GM10266 (cell line): ENCODE measurements at regions not wholly inside any gene's neighbourhood (a gene's known extent, or its start where the extent isn't known, plus 50 kb on each side); places are given as distances from the start of the nearest gene placed in this dataset.

Experiments used
- DNase-seq: peaks from one replicate; pipeline ENCODE4 v3.0.0; 2012; ENCODE audit errors: extremely low spot score
- TF ChIP-seq, protein P1 (sequence below): IDR thresholded peaks from 2 replicates; pipeline ENCODE4 v1.5.1; 2012; ENCODE audit warnings: mild to moderate bottlenecking, low read depth; ENCODE audit not compliant: control insufficient read depth, insufficient read depth; ENCODE audit errors: missing control alignments

DNA sequence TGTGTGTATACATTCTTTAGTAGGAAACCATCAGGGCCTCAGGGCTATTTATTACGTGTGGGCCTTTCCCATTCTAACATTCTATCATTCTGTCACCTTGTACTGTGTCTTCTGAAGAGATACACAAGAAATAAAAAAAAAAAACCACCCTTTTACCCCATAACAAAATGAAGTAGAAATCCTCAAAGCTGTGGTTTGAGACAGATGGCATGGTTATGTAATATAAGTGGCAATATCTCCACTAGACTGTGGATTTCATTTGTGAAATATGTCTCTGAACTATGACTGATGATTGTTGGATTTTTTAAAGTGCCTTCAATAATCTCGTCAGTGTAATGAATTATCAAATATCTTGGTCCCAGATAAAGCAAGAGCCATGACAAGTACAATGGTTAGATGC, 150.0 kb upstream of the BLID start:
- TF ChIP-seq, protein P1, sequence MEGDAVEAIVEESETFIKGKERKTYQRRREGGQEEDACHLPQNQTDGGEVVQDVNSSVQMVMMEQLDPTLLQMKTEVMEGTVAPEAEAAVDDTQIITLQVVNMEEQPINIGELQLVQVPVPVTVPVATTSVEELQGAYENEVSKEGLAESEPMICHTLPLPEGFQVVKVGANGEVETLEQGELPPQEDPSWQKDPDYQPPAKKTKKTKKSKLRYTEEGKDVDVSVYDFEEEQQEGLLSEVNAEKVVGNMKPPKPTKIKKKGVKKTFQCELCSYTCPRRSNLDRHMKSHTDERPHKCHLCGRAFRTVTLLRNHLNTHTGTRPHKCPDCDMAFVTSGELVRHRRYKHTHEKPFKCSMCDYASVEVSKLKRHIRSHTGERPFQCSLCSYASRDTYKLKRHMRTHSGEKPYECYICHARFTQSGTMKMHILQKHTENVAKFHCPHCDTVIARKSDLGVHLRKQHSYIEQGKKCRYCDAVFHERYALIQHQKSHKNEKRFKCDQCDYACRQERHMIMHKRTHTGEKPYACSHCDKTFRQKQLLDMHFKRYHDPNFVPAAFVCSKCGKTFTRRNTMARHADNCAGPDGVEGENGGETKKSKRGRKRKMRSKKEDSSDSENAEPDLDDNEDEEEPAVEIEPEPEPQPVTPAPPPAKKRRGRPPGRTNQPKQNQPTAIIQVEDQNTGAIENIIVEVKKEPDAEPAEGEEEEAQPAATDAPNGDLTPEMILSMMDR: no peak
- DNase-seq: no peak

DNA sequence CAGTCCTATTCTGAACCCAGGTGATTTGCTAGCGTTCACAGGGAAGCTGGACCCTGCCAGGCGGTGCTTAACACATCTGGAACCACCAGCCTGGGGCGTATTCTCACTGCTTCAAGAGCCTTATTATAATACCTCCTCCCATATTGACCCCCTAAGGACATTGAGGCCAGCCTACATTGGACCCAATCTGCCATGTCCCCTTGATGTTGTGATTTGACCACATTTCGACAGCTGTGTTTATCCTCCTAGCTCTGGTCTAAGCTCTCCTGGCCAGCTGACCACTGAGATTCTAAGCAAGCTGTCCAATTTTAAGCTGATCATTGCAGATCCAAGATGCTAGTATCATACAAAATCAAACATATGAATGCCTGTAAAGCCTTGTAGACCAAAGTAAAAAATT, 148.1 kb upstream of the BLID start:
- no peak for DNase-seq
- TF ChIP-seq, protein P1: no peak

DNA sequence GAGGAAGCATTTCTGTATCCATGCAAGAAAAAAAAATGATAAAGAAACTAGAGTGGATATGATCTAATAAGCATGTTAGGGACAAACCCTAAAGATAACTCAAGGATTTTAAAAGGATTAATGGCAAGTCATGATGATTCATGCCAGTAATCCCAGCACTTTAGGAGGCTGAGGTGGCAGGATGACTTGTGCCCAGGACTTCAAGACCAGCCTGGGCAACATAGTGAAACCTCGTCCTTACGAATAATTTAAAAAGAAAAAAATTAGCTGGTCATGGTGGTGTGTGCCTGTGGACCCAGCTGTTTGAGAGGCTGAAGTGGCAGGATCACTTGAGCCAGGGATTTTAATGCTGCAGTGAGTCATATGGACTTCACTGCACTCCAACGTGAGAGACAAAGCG, 145.5 kb upstream of the BLID start:
- TF ChIP-seq, protein P1: no peak
- DNase-seq: no peak

DNA sequence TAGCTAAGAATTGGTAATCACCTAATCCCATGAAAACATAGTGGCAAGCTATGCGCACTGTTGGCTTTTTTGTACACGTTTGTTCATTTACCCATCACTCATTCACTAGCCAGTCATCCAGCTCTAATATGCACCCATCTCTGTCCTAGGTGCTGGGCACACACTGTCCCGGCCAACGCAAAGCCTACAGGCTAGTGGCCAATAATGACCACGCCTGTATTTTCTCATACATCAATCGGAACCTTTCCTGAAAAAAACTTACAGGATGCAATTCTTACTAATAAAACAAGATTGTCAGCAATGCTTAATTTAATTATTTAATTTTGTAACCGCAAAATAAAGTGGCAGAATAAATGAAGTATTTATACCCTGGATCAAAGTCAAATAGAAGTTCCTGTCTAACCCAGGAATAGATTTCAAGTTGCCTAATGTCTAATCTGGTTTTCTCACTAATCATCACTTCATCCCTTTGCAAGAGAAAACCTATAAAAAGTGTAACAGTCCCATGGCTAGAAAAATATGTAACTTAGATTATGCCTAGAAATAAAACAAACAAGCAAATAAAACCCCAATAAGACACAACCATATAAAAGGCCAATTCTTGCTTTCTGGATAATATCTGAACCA, 143.3 kb upstream of the BLID start:
- DNase-seq: no peak
- TF ChIP-seq, protein P1: no peak

DNA sequence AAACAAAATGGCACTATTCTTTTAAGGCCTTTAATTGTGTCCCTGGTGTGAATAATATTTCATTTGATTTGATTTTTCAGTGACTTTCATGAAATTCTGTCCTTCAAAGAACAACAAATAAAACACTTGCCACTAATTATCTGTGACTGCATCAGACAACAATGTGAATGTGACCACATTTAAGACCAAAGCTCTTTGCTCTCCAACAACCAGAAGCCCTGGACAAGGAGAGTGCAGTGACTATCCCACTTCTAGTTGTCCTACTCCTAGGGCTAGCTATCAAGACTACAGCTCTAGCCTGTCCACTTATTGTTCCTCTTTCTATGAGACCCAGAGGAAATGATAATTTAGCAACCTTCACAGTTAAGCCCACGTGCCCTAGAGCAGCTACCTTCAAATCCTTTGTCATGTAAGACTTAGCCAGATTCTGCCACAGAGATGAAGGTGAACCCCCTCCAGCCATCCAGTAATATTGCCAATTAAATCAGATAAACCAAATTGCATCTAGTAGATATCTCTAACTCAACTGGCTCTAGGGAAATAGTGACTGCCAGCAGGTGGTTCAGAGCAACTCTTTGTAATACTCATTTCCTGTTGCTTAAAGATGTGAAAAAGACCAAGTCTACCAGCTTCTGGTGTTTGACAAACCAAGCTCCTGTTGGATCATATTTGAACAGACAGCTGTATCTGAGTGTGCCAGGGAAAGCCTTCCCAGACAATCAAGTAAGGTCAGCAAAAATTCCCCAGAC, 142.6 kb upstream of the BLID start:
- TF ChIP-seq, protein P1: no peak
- DNase-seq: no peak

DNA sequence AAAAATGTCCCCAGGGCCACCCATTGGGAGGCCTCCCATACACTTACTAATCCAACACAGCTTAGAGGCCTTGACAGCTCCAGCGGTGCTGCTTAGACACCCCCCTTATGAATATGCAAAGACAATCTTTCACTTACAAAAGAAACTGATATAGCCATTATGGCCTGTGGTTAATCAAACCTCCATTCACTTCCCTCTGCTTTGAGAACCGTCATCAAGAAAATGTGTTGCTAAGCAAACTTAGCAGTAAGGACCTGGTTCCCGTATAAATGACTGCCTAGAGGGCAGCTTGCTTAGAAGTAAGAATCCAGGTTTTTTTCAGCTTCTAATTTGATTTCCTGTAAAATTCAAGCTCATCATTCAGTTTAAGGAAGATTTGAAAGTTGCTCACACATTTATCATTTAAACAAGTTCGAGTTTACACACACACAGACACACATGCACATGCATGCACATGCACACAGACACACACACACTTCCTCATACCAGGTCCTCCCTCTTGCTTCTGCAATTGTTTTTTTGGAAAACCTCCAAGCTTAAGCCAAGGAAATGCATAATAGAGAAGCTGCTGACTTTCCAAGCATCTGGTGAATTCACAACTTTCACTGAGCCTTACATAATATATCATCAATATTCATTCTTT, 137.7 kb upstream of the BLID start:
- TF ChIP-seq, protein P1: no peak
- no peak for DNase-seq

DNA sequence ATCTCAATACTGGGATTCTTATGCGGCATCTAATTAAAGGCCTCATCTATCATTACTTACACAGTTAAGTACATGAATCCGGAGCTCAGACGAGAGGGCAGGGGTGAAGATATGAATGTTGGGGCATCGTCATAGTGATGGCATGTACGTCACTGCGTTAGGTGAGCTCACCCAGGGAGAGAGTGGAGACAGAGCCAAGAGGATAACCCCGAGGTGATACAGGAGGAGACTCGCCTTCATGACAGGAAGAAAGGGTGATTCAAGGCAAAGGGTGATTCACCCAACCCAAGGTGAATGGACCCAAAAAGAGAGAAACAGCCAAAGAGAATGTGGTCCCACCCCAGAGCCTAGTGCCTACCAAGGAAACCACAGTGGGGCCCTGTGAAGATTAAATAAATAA, 132.9 kb upstream of the BLID start:
- TF ChIP-seq, protein P1: no peak
- no peak for DNase-seq
